Liver (tissue), 8 donors: ENCODE measurements at regions not wholly inside any gene's neighbourhood (a gene's known extent, or its start where the extent isn't known, plus 50 kb on each side); places are given as distances from the start of the nearest gene placed in this dataset.

ENCODE experiments used
- DNase-seq: peaks from one replicate; pipeline ENCODE4 v3.0.0-alpha.2; 2017; ENCODE audit warnings: low spot score
- H3K27ac ChIP-seq, 2 donors: one replicate each; pipeline ENCODE4 v1.7.0; 2013; ENCODE audit warnings: inconsistent platforms in 2 of 2, low read length in 2 of 2, control low read depth in 1 of 2, low read depth in 1 of 2, mild to moderate bottlenecking in 1 of 2
- H3K27me3 ChIP-seq, 4 donors: one replicate each; pipeline versions ENCODE4 v1.6.1 to v1.7.0; 2013; ENCODE audit warnings: low read length in 3 of 4, inconsistent platforms in 1 of 4, mild to moderate bottlenecking in 1 of 4, moderate library complexity in 1 of 4; ENCODE audit not compliant: control insufficient read depth in 4 of 4, insufficient read depth in 4 of 4
- H3K36me3 ChIP-seq, 4 donors: one replicate each; pipeline versions ENCODE4 v1.6.1 to v1.7.0; 2013; ENCODE audit warnings: low read length in 3 of 4, mild to moderate bottlenecking in 3 of 4, low read depth in 1 of 4, moderate library complexity in 1 of 4; ENCODE audit not compliant: control insufficient read depth in 4 of 4, insufficient read depth in 3 of 4
- H3K4me1 ChIP-seq, 4 donors: one replicate each; pipeline versions ENCODE4 v1.6.1 to v1.7.0; 2013; ENCODE audit warnings: low read length in 3 of 4, mild to moderate bottlenecking in 3 of 4, moderate library complexity in 1 of 4; ENCODE audit not compliant: control insufficient read depth in 4 of 4, insufficient read depth in 4 of 4
- H3K4me3 ChIP-seq, 3 donors: one replicate each; pipeline versions ENCODE4 v1.6.1 to v1.7.0; 2013; ENCODE audit warnings: low read length in 3 of 3, control low read depth in 1 of 3, low read depth in 1 of 3, mild to moderate bottlenecking in 1 of 3
- H3K9ac ChIP-seq, 2 donors: one replicate each; pipeline ENCODE4 v1.7.0; 2013; ENCODE audit warnings: low read length in 2 of 2, mild to moderate bottlenecking in 2 of 2, moderate library complexity in 2 of 2, control low read depth in 1 of 2, low read depth in 1 of 2
- H3K9me3 ChIP-seq, 4 donors: one replicate each; pipeline versions ENCODE4 v1.6.1 to v1.7.0; 2013; ENCODE audit warnings: low read length in 3 of 4; ENCODE audit not compliant: control insufficient read depth in 4 of 4
- EGR1 ChIP-seq, 2 donors: IDR thresholded peaks; 2 replicates each; pipeline ENCODE4 v1.6.1; 2016 to 2018; ENCODE audit warnings: antibody characterized with exemption in 2 of 2, low read depth in 2 of 2
- FOXA1 ChIP-seq: IDR thresholded peaks from 2 replicates; pipeline ENCODE4 v1.6.1; 2016; ENCODE audit warnings: antibody characterized with exemption
- FOXA2 ChIP-seq: IDR thresholded peaks from 2 replicates; pipeline ENCODE4 v1.6.1; 2016; ENCODE audit warnings: antibody characterized with exemption
- GABPA ChIP-seq, 2 donors: IDR thresholded peaks in 1 of 2; conservative IDR thresholded peaks in 1 of 2; 2 replicates each; pipeline ENCODE4 v1.6.1; 2016; ENCODE audit warnings: antibody characterized with exemption in 2 of 2, mild to moderate bottlenecking in 1 of 2, moderate library complexity in 1 of 2
- HNF4A ChIP-seq, 2 donors: conservative IDR thresholded peaks; 2 replicates each; pipeline ENCODE4 v1.6.1; 2016; ENCODE audit warnings: antibody characterized with exemption in 2 of 2, mild to moderate bottlenecking in 2 of 2
- HNF4G ChIP-seq: IDR thresholded peaks from 2 replicates; pipeline ENCODE4 v1.6.1; 2016; ENCODE audit warnings: antibody characterized with exemption
- JUND ChIP-seq, 2 donors: IDR thresholded peaks; 2 replicates each; pipeline ENCODE4 v1.6.1; 2016; ENCODE audit warnings: antibody characterized with exemption in 2 of 2
- NR2F2 ChIP-seq: IDR thresholded peaks from 2 replicates; pipeline ENCODE4 v1.6.1; 2016; ENCODE audit warnings: antibody characterized with exemption
- RAD21 ChIP-seq, 2 donors: IDR thresholded peaks; 2 replicates each; pipeline ENCODE4 v1.6.1; 2016; ENCODE audit warnings: antibody characterized with exemption in 2 of 2, mild to moderate bottlenecking in 2 of 2
- REST ChIP-seq: IDR thresholded peaks from 2 replicates; pipeline ENCODE4 v1.6.1; 2016; ENCODE audit warnings: antibody characterized with exemption, mild to moderate bottlenecking
- RXRA ChIP-seq, 2 donors: IDR thresholded peaks; 2 replicates each; pipeline ENCODE4 v1.6.1; 2017 to 2018; ENCODE audit warnings: antibody characterized with exemption in 2 of 2, mild to moderate bottlenecking in 1 of 2
- SP1 ChIP-seq: IDR thresholded peaks from 2 replicates; pipeline ENCODE4 v1.6.1; 2018; ENCODE audit warnings: antibody characterized with exemption, mild to moderate bottlenecking
- TAF1 ChIP-seq: conservative IDR thresholded peaks from 2 replicates; pipeline ENCODE4 v1.6.1; 2016; ENCODE audit warnings: antibody characterized with exemption, mild to moderate bottlenecking
- YY1 ChIP-seq: IDR thresholded peaks from 2 replicates; pipeline ENCODE4 v1.6.1; 2016; ENCODE audit warnings: antibody characterized with exemption, mild to moderate bottlenecking
- WGBS: extraction: QIAGEN DNeasy Blood & Tissue Kit; methylation state at CpG from one replicate; pipeline ENCODE4 v1.1.7; 2013; 5-methylcytosine and 5-hydroxymethylcytosine counted together
- TF ChIP-seq, protein P1 (sequence below): IDR thresholded peaks from 2 replicates; pipeline ENCODE4 v1.6.1; 2016; ENCODE audit warnings: antibody characterized with exemption
- TF ChIP-seq, protein P2 (sequence below): IDR thresholded peaks from 2 replicates; pipeline ENCODE4 v1.6.1; 2016; ENCODE audit warnings: antibody characterized with exemption
- TF ChIP-seq, protein P3 (sequence below): IDR thresholded peaks from 2 replicates; pipeline ENCODE4 v1.6.1; 2016; ENCODE audit warnings: antibody characterized with exemption
- TF ChIP-seq, protein P4 (sequence below): fragments of 150-350 bp; IDR thresholded peaks from 2 replicates; pipeline ENCODE4 v1.5.1; 2017; ENCODE audit warnings: improper control_type of control experiment, low read depth, low read length; ENCODE audit not compliant: missing input control
- donor health status: healthy.
- donor health status: healthy.
- donor health status: healthy.
- donor health status: healthy.
- donor health status: healthy.

DNA sequence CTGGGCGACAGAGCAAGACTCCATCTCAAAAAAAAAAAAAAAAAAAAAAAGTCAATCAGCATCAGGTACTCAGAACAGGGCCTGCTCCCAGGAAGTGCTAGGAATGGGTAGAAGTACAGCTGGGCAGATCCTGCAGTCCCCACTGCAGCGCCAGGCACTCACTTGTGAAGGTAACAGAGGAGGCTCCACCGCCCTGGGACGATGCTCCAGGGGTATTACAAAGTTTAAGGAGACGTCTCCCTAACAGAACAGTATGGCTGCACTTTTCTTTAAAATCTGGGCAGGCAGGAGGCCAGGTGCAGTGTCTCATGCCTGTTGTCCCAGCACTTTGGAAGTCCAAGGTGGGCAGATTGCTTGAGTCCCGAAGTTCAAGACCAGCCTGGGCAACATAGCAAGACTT is 1449.0 kb downstream of the BRD1 start:
- peaks cover 0 to 4% (median 0%) of the 10 kb centered on the region in 4 donors for H3K27me3 ChIP-seq

GRCh38 chr22:48376936-48377712 is 1450.5 kb downstream of the BRD1 start:
- Histone ChIP-seq H3K9ac (no peak overlapping the region), H3K4me1 (no peaks in the 10 kb centered on the region), H3K27me3 (peaks cover 0 to 4% (median 1%) of the 10 kb centered on the region in 4 donors), H3K27ac (no peak overlapping the region), H3K9me3 (no peaks in the 10 kb centered on the region), H3K36me3 (no peaks in the 10 kb centered on the region), H3K4me3 (no peak overlapping the region)
- no peak for DNase-seq
- TF ChIP-seq FOXA2 (no peak), FOXA1 (no peak), REST (no peak), NR2F2 (no peak), RXRA (IDR thresholded peaks at IDR 0.05) (no peak), SP1 (no peak), JUND (IDR thresholded peaks at IDR 0.05) (no peak), TAF1 (no peak), EGR1 (IDR thresholded peaks at IDR 0.05; ENCODE audit: low read depth in 2 of 2) (no peak), RAD21 (IDR thresholded peaks at IDR 0.05) (no peak), HNF4G (no peak), YY1 (no peak), GABPA (IDR thresholded peaks at IDR 0.05 in 1 of 2, conservative IDR thresholded peaks at IDR 0.05 in 1 of 2) (no peak), HNF4A (conservative IDR thresholded peaks at IDR 0.05) (no peak)
- TF ChIP-seq, protein P1, sequence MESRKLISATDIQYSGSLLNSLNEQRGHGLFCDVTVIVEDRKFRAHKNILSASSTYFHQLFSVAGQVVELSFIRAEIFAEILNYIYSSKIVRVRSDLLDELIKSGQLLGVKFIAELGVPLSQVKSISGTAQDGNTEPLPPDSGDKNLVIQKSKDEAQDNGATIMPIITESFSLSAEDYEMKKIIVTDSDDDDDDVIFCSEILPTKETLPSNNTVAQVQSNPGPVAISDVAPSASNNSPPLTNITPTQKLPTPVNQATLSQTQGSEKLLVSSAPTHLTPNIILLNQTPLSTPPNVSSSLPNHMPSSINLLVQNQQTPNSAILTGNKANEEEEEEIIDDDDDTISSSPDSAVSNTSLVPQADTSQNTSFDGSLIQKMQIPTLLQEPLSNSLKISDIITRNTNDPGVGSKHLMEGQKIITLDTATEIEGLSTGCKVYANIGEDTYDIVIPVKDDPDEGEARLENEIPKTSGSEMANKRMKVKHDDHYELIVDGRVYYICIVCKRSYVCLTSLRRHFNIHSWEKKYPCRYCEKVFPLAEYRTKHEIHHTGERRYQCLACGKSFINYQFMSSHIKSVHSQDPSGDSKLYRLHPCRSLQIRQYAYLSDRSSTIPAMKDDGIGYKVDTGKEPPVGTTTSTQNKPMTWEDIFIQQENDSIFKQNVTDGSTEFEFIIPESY, result no peak
- TF ChIP-seq, protein P2, sequence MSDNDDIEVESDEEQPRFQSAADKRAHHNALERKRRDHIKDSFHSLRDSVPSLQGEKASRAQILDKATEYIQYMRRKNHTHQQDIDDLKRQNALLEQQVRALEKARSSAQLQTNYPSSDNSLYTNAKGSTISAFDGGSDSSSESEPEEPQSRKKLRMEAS, result no peak
- TF ChIP-seq, protein P3, sequence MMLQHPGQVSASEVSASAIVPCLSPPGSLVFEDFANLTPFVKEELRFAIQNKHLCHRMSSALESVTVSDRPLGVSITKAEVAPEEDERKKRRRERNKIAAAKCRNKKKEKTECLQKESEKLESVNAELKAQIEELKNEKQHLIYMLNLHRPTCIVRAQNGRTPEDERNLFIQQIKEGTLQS, result no peak
- TF ChIP-seq, protein P4, sequence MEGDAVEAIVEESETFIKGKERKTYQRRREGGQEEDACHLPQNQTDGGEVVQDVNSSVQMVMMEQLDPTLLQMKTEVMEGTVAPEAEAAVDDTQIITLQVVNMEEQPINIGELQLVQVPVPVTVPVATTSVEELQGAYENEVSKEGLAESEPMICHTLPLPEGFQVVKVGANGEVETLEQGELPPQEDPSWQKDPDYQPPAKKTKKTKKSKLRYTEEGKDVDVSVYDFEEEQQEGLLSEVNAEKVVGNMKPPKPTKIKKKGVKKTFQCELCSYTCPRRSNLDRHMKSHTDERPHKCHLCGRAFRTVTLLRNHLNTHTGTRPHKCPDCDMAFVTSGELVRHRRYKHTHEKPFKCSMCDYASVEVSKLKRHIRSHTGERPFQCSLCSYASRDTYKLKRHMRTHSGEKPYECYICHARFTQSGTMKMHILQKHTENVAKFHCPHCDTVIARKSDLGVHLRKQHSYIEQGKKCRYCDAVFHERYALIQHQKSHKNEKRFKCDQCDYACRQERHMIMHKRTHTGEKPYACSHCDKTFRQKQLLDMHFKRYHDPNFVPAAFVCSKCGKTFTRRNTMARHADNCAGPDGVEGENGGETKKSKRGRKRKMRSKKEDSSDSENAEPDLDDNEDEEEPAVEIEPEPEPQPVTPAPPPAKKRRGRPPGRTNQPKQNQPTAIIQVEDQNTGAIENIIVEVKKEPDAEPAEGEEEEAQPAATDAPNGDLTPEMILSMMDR, result no peak
- 73% methylated on average over 8 of the region's 8 CpGs for WGBS

More for the DNA sequence above, 1449.0 kb downstream of the BRD1 start:
- Histone ChIP-seq H3K36me3 (no peaks in the 10 kb centered on the region), H3K27ac (no peak overlapping the region), H3K4me1 (no peaks in the 10 kb centered on the region), H3K9me3 (no peaks in the 10 kb centered on the region), H3K9ac (no peak overlapping the region), H3K4me3 (no peak overlapping the region)
- TF ChIP-seq TAF1 (no peak), HNF4A (conservative IDR thresholded peaks at IDR 0.05) (no peak), YY1 (no peak), FOXA1 (no peak), RAD21 (IDR thresholded peaks at IDR 0.05) (no peak), HNF4G (no peak)
- TF ChIP-seq, protein P1, result no peak
- TF ChIP-seq, protein P3, result no peak
- 82% methylated on average over 6 of the region's 6 CpGs for WGBS
- no peak for DNase-seq
